SU-DHL-6 (cell line): ENCODE measurements at regions not wholly inside any gene's neighbourhood (a gene's known extent, or its start where the extent isn't known, plus 50 kb on each side); places are given as distances from the start of the nearest gene placed in this dataset.

ENCODE experiments used
- H2AFZ ChIP-seq: fragments of 200-600 bp; sonication (generic); 2 replicates; pipeline ENCODE4 v1.6.1; 2014; ENCODE audit warnings: low read depth, mild to moderate bottlenecking, moderate library complexity, mixed read lengths, antibody characterized with exemption, low read length; ENCODE audit not compliant: severe bottlenecking
- H3F3A ChIP-seq: fragments of 200-600 bp; shearing (Covaris generic); 2 replicates; pipeline ENCODE4 v1.6.0; 2016; ENCODE audit warnings: antibody characterized with exemption, mild to moderate bottlenecking; ENCODE audit not compliant: insufficient read depth
- H3K27ac ChIP-seq: fragments of 200-600 bp; sonication (generic); 2 replicates; pipeline ENCODE4 v1.5.1; 2016; ENCODE audit warnings: low read depth, mild to moderate bottlenecking, low read length, moderate library complexity, mixed read lengths
- H3K27me3 ChIP-seq: fragments of 200-600 bp; sonication (generic), shearing (Covaris generic); 2 replicates; pipeline ENCODE4 v1.6.0; 2014; ENCODE audit warnings: mild to moderate bottlenecking, low read length
- H3K36me3 ChIP-seq: fragments of 200-600 bp; sonication (generic); 2 replicates; pipeline ENCODE4 v1.6.1; 2014; ENCODE audit warnings: mild to moderate bottlenecking, low read length, mixed read lengths
- H3K4me2 ChIP-seq: fragments of 300-600, 200-600 bp; shearing (Covaris generic), sonication (generic); 2 replicates; pipeline ENCODE4 v1.6.0; 2014; ENCODE audit warnings: low read length, low read depth, mild to moderate bottlenecking; ENCODE audit not compliant: poor library complexity, severe bottlenecking
- H3K4me3 ChIP-seq: fragments of 200-600 bp; sonication (generic); 2 replicates; pipeline ENCODE4 v1.5.1; 2014; ENCODE audit warnings: antibody characterized with exemption, low read length, mild to moderate bottlenecking, mixed read lengths; ENCODE audit not compliant: insufficient read depth, poor library complexity, severe bottlenecking
- H3K79me2 ChIP-seq: fragments of 200-600 bp; sonication (generic); 2 replicates; pipeline ENCODE4 v1.6.1; 2014; ENCODE audit warnings: mild to moderate bottlenecking, low read length, moderate library complexity; ENCODE audit not compliant: insufficient read depth
- H3K9ac ChIP-seq: fragments of 200-600 bp; sonication (generic); 2 replicates; pipeline ENCODE4 v1.7.0; 2014; ENCODE audit warnings: mild to moderate bottlenecking, low read length
- H3K9me2 ChIP-seq: fragments of 200-600 bp; sonication (generic); replicated peaks from 2 replicates; pipeline ENCODE4 v1.6.1; 2014; ENCODE audit warnings: low read length; ENCODE audit not compliant: insufficient read depth
- H3K9me3 ChIP-seq: fragments of 200-600 bp; sonication (generic); 2 replicates; pipeline ENCODE4 v1.6.1; 2014; ENCODE audit warnings: low read length, mixed read lengths; ENCODE audit not compliant: insufficient read depth
- H4K20me1 ChIP-seq: fragments of 200-600 bp; sonication (generic); 2 replicates; pipeline ENCODE4 v1.6.1; 2014; ENCODE audit warnings: low read depth, mild to moderate bottlenecking, antibody characterized with exemption, low read length, moderate library complexity, mixed read lengths
- CTCF ChIP-seq: fragments of 200-600 bp; sonication (generic); IDR thresholded peaks from one replicate; pipeline ENCODE4 v1.5.1; 2017; ENCODE audit warnings: antibody characterized with exemption, mild to moderate bottlenecking, low read length, moderate library complexity; ENCODE audit not compliant: insufficient read depth, poor library complexity, severe bottlenecking
- EZH2phosphoT487 ChIP-seq: fragments of 200-600 bp; sonication (generic), shearing (Covaris generic); conservative IDR thresholded peaks from 2 replicates; pipeline ENCODE4 v1.6.1; 2018; ENCODE audit warnings: mild to moderate bottlenecking, antibody characterized with exemption, low read length, moderate library complexity, mixed read lengths

DNA sequence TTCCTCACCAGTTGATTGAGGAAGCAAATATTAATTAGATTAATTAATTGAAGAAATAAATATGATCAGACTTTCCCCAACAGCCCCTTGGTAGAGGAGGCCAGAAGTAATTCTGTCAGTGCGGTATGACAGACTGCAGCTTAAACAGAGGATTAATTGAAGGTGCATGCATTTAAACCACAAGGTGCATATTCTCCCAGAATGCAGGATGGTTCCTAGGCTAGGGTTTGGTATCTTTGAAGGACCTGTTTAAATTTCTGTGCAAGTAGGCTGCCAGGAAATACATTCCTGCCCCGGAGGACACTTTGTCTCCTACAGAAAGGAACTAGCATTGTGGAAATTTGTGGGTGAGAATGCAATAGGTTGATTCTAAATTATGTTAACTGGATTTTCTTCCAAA, 50.5 kb upstream of the PALM2AKAP2 start:
- no peak overlapping the region for H3K4me3 ChIP-seq
- no peak overlapping the region for H2AFZ ChIP-seq
- H3K79me2 ChIP-seq: no peaks in the 10 kb centered on the region
- no peak overlapping the region for H3K9ac ChIP-seq
- no peaks in the 10 kb centered on the region for H3K36me3 ChIP-seq
- H3K27ac ChIP-seq: no peak overlapping the region
- no peaks in the 10 kb centered on the region for H3K9me3 ChIP-seq
- H4K20me1 ChIP-seq: no peaks in the 10 kb centered on the region
- H3K4me2 ChIP-seq: no peak overlapping the region
- no peaks in the 10 kb centered on the region for H3K9me2 ChIP-seq
- TF ChIP-seq CTCF: no peak
- no peak for TF ChIP-seq EZH2phosphoT487
- no peaks in the 10 kb centered on the region for H3F3A ChIP-seq
- H3K27me3 ChIP-seq: no peaks in the 10 kb centered on the region
